GM19397 (cell line): ENCODE measurements at regions not wholly inside any gene's neighbourhood (a gene's known extent, or its start where the extent isn't known, plus 50 kb on each side); places are given as distances from the start of the nearest gene placed in this dataset.

ENCODE experiments used
- ATAC-seq: cut with Tn5 transposase; IDR thresholded peaks from one replicate; pipeline ENCODE4 v1.9.1; 2021; ENCODE audit warnings: mild to moderate bottlenecking, moderate library complexity; ENCODE audit not compliant: unreplicated experiment

GRCh38 chr4:155522201-155522600, 144.4 kb upstream of the GUCY1A1 start:
- no peak for ATAC-seq

- ATAC-seq: no peak
These were observed 144.6 kb upstream of the MAP9 start for GRCh38 chr4:155521382-155521781.

- no peak for ATAC-seq
These were observed 138.8 kb upstream of the MAP9 start for GRCh38 chr4:155515444-155516075.

DNA sequence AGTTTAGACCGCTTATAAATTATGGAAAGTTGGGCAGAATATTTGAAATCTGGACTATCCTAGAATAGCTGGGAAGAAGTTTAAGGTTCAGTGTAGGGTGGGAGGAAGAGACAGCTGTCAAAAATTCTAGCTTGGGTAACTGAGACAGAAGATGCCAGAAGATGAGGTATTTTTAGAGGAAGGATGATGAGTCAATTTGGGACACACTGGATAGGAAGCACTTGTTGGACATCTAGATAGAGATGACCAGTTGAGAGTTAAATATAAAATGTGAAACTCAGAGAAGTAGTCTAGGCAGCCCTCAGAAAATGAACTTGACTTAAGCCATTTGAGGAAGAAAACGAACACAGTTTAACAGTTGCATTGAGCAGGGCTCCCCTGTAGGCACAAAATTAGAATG, 137.9 kb upstream of the MAP9 start:
- no peak for ATAC-seq

DNA sequence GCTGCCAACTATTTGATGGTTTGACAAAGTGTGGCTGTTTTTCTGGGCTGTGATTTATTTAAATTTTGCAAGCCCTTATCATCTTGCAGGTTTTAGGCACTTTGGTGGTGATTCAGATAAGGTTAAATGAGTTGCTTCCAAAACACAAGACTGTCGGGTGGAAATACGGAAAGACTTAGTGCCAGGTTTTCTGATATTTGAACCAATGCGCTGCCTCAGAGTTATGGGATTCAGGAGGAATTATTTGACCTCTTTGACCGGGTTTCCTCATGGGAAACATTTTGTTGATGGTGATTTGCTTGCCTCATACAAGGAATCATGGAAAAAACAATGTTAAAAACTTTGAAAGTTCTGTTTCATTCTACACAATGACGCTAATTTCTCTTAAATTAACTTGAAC, 136.1 kb upstream of the MAP9 start:
- no peak for ATAC-seq

GRCh38 chr4:155512046-155512445, 135.3 kb upstream of the MAP9 start:
- no peak for ATAC-seq

- ATAC-seq: no peak
These were observed 134.0 kb upstream of the MAP9 start for GRCh38 chr4:155510771-155511170.

- no peak for ATAC-seq
These were observed 132.8 kb upstream of the MAP9 start for GRCh38 chr4:155509555-155509954.

DNA sequence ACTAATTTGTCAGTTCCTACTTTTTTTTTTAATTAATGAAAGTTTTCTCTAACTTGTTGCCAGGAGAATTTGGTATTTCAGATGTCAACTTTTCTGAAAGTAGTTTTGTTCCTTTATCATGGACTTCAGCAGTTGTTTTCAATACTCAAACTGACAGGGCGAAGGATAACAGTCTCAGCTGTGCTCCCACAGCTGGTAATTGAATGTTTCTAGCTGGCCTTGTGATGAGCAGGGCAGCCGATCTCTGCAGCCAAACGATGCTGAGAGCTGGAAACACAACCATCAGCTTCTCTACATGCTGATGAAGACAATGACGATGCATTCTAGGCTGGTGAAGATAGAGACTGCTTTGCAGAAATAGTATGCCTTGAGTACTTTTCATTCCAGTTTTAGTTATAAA, 130.0 kb upstream of the MAP9 start:
- ATAC-seq: no peak

DNA sequence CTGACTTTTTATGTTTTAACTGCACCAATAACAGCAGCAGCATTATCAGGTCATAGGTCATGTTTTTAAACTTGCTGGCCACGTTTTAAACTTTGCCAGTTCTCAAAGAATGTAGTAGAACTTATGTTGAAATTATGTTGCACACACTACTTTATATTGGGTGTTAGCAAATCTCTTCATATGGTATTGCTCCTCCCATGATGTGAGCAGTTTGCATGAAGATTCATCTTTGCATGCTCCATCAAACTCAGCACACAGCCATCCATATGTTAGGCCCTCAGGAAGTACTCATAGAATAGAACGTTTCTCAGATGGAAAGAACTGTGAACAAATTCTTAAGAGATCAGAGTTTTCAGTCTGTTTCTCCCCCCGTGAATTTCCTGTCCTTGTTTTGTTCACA, 128.6 kb upstream of the MAP9 start:
- ATAC-seq: no peak

DNA sequence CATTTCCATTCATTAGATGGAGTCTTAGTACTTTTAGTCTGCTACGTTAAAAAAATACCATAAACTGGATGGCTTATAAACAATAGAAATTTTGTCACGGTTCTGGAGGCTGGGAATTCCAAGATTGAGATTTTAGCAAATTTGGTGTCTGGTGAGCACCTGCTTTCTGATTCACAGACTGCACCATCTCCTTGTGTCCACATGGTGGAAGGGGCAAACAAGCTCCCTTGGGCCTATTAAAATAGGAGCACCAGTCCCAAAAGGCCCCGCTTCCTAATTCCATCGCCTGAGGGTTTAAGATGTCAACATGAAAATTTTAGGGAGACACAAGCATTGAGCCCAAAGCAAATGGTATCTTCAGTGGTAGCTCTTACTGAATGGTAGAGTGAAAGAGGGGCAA, 120.5 kb upstream of the MAP9 start:
- ATAC-seq: no peak

DNA sequence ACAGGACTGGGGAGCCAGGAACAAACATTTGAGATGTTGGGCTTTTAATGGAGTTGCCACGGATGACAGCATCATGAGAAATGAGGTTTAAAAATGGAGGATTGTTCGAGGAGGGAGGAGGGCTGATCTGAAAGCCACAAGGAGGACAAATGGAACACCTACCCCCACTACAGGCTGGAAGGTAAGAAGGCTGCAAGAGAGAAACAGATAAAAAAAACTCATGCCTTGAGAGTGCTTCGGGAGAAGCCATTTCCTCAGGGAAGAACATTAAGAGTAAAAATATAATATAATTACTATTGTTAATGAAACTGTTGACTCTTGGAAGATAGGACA, 119.5 kb upstream of the MAP9 start:
- no peak for ATAC-seq

DNA sequence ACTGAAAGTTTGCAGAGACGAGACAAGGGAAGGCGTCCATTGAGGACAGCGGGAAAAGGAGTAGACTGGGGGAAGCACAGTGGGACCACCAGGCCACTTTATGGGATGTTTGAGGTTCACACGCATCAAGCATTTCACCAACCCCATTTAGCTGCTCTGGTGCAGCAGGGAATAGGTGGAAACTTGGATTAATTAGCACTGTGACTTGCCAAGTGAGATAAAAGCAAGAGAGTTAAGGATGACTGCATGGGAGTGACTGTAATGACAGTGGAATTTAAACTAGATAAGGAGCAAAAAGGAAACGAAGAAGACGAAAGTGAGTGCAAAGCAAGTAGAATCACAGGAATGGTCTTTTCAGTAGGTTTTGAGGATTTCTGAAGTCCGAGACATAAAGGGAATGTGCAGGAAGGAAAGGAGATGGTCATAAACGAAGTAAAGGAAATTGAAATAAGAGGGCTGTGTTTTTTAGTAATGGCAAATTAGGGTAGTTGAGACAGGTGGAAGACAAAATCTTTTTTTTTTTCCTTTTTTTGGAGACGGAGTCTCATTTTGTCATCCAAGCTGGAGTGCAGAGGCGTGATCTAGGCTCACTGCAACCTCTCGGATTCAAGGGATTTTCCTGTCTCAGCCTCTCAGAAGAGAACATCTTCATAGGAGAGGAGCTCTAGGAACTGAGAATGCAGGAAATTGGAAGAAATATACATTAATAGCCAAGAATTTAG, 119.0 kb upstream of the MAP9 start:
- ATAC-seq: no peak

GRCh38 chr4:155494037-155494718, 117.4 kb upstream of the MAP9 start:
- no peak for ATAC-seq

GRCh38 chr4:155491336-155492120, 114.8 kb upstream of the MAP9 start:
- ATAC-seq: peak; percentile 94

GRCh38 chr4:155489271-155489670, 112.5 kb upstream of the MAP9 start:
- no peak for ATAC-seq

- ATAC-seq: no peak
These were observed 111.9 kb upstream of the MAP9 start for GRCh38 chr4:155488691-155489090.

GRCh38 chr4:155487210-155487609, 110.4 kb upstream of the MAP9 start:
- ATAC-seq: no peak

DNA sequence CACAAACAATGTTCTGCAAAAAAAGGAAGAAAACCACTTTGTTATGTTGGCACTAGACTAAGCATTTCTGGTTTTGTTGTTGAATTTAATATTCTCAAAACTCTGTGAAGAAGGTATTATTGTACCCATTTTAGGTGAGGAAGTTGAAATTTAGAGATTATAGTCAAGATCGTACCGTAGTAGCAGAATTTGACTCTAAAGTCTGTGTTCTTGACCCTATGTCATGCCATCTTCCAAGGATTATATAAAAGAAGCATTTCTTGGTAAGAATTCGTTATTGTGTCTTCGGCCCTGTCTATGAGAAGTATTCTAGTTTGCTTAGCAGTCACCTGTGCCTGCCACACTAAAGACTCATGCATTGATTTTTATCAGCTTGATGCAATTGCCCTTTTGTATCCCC, 104.4 kb upstream of the MAP9 start:
- no peak for ATAC-seq

DNA sequence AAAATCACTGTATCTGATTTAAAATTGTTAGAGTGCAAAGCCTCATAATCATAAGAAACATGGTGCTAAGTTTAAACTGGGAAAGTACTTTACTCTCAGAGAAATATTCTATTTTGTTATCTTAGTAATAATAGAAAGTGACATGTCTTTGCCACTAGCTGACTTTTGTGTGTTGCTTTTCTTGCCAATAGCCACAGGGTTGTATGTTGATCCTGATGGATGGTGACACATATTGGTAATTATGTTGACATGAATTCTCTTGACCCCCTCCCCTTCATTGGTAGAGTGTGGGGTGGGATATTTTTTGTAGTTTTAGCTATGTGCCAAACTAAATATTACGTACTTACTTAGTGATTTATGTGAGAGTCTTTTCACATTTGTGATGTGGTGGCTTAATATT, 103.1 kb upstream of the MAP9 start:
- no peak for ATAC-seq

GRCh38 chr4:155478336-155478835, 101.6 kb upstream of the MAP9 start:
- no peak for ATAC-seq
